OCI-LY3 (cell line): ENCODE measurements at regions not wholly inside any gene's neighbourhood (a gene's known extent, or its start where the extent isn't known, plus 50 kb on each side); places are given as distances from the start of the nearest gene placed in this dataset.

ENCODE experiments used
- EZH2phosphoT487 ChIP-seq: fragments of 200-600 bp; shearing (Covaris generic); IDR thresholded peaks from 2 replicates; pipeline ENCODE4 v1.6.1; 2018; ENCODE audit warnings: antibody characterized with exemption, mixed run types, low read depth
- TF ChIP-seq, protein P1 (sequence below): fragments of 200-600, 300-600 bp; sonication (generic); IDR thresholded peaks from 2 replicates; pipeline ENCODE4 v1.5.1; 2014; ENCODE audit warnings: antibody characterized with exemption, low read length, low read depth

DNA sequence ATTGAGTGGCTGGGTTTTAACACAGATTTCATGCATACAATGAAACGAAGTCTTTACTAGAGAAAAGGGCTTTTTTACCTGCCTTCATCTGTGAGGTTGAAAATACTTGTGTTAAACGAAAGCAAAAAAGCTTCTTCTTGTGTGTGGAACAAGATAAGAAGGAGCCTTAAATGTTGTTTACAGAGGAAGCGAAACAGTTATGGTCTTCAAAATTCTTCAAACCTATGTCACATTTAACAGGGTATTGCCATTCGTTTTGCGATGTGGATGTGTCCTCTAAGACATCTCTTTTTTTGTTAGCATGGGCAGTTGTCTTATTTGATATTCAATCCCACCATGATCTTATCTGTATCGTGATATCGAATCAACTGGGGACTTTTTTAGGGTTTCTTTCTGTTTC, 532.6 kb downstream of the TMEM182 start:
- TF ChIP-seq, protein P1, sequence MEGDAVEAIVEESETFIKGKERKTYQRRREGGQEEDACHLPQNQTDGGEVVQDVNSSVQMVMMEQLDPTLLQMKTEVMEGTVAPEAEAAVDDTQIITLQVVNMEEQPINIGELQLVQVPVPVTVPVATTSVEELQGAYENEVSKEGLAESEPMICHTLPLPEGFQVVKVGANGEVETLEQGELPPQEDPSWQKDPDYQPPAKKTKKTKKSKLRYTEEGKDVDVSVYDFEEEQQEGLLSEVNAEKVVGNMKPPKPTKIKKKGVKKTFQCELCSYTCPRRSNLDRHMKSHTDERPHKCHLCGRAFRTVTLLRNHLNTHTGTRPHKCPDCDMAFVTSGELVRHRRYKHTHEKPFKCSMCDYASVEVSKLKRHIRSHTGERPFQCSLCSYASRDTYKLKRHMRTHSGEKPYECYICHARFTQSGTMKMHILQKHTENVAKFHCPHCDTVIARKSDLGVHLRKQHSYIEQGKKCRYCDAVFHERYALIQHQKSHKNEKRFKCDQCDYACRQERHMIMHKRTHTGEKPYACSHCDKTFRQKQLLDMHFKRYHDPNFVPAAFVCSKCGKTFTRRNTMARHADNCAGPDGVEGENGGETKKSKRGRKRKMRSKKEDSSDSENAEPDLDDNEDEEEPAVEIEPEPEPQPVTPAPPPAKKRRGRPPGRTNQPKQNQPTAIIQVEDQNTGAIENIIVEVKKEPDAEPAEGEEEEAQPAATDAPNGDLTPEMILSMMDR = no peak
- TF ChIP-seq EZH2phosphoT487 = no peak
